GM11168 (cell line): ENCODE measurements at regions not wholly inside any gene's neighbourhood (a gene's known extent, or its start where the extent isn't known, plus 50 kb on each side); places are given as distances from the start of the nearest gene placed in this dataset.

Source experiments
- in situ Hi-C: fragments of 300-500 bp; cut with MboI; formaldehyde crosslinking; loops from one replicate; pipeline ENCODE4 v1.12.0; 2022; ENCODE audit warnings: low sequenced_read_pairs; ENCODE audit not compliant: unreplicated experiment

DNA sequence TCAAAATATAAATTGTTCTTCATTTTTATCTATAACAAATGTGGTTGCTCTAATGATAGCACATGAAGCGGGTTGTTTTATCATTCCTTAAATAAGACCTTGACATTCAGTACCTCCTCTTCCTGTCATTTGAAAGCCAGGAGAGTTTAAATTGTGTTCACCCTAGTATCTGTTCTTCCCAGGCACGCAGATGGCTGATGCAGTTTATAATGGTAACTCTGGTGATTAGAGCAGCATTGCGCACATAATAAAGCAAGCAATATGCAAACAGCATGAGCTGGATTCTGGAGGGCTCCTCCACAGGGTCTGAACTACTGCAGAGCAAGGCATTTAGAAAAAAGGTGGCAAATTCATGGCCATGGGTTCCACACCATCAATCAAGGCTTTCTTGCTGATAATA, 307.8 kb downstream of the ENC1 start:
- in situ Hi-C loops = no loop called here

DNA sequence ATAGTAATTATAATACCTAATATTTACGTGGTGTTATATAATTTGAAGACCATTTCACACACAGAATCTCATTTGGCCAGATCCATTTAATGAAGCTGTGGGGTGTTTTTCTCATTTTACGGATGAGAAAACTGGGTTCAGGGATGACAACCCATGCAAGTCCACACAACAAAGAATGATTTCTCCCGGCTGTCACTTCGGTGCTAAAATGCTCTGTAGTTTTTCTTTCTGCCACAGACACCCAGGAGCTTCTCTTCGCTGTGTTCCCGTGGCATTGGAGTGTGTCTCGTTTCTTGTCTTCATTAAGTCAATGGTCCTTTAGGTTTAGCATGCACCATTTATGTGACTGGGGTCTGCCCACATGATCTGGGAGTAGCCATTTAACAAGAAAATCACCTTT, 308.5 kb downstream of the ENC1 start:
- in situ Hi-C loops = no loop called here

DNA sequence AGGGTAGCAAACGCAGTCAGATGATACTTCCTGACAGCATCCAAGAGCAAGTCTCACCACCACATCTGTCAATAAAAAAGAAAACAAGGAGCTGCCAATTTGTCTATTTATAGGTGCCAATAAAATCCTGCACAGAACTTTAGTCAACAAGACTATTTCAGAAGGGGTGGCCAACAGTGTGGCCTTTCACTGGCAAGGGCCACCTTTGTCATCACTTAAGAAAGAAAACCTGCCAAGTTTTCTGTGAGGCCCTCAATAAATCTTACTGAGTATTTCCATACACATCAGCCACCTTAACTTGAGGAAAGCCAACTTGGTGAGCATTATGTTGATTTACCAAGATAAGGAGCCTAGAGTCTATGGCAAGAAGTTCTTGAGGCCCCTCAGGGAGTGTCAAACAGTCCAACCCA, 312.3 kb downstream of the ENC1 start:
- in situ Hi-C loops = no loop called here

DNA sequence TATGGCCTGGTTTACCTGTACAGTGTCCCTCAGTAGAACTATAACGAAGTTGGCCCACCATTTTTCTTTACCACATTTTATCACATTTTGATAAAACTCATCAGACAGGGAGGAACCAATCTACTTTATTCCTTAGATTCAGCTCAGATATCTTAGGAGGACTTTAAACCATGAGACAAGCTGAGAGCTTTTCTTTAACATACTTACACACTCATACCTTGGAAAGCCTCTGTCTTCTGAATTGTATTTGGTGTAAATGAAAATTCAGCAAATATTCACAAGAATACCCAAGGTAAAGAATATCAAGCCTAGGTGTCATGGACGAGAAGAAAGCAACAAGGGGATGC, 313.2 kb downstream of the ENC1 start:
- in situ Hi-C loops = no loop called here

DNA sequence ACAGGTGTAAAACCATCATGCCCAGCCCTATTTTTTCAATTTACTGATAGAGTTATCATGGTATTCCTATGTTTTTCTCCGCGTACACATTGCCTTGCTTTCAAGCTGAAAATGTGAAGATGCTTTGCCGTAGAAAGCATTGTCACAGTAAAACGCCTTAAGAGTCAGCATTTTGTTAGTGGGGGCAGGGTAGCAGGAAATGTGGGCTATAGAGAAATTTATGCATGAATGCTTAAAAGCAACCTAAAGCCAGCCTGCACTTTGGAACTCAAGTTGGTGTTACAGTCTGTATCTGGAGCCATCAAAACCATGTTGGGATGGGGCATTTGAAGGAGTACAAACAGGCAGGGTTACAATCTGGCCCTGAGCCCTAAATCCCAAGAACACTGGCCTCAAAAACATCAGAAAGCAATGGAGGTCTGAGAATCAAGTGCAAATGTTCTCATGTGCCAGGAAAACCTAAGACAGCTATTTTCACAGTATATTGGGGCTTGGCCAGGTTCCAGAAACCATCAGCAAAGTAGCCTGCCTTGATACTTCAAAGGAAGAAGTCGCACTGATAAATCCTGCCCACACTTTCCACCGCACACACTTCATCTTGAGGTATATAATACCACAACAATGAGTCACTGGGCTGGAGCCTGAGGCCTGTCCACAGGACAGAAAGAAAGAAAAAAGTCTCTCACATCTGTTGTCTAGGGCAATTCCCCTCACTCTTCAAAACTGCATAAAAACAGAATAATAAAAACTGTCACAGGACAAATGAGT, 313.8 kb downstream of the ENC1 start:
- in situ Hi-C loops = no loop called here

DNA sequence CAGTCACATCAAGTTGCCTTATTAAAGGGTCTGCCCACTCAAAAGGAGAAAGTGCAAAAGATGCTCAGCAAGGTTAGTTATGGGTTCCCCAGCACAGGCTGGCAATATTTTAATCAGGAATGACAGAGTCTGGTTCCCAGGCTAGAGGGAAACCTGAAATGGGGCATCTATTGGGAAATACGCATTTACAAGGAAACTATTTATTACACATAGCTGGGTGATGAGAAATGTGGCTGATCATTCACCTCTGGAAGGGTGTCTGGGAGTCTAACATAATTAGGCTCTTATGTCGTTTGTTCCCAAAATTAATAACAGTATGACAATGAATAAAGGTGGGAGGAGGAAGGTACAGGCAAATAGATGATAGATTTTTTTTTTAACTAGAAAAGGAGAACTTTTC, 314.7 kb downstream of the ENC1 start:
- in situ Hi-C loops = no loop called here

DNA sequence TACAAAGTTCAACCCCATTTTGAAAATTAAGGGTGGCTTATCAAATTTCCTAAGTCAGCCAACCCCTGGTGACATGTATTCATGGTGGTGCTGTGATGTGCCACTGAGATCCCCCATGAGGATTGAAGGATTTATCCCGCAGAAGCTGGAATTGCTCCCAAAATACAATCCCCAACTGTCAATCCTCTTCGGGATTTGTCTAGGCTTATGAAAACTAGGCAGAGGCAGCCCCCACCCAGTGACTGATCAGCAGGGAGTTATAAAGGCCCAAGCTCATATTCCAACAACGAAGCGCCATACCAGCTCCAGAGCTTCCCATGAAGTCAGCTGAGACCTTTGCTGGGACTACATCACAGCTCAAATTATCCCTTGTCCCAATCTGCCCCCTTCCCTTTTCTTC, 316.0 kb downstream of the ENC1 start:
- in situ Hi-C loops = no loop called here

DNA sequence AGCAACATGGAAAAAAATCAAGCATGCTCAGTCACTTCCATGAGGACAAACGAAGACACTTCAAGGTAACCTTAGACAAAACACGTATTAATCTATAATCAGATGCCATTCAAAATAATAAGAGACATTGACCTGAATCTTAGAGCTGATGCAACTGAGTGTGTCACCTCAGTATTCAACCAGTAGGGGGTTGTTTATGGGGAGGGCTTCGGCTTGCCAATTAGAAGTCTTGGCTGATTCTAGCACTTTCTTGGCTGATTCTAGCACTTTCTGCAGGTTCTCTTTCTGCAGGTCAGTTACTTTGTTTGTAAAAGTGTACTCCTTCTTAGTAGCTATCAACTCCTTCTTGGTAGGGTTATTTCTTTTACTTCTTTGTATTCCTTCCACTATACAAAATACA, 317.6 kb downstream of the ENC1 start:
- in situ Hi-C loops = no loop called here

DNA sequence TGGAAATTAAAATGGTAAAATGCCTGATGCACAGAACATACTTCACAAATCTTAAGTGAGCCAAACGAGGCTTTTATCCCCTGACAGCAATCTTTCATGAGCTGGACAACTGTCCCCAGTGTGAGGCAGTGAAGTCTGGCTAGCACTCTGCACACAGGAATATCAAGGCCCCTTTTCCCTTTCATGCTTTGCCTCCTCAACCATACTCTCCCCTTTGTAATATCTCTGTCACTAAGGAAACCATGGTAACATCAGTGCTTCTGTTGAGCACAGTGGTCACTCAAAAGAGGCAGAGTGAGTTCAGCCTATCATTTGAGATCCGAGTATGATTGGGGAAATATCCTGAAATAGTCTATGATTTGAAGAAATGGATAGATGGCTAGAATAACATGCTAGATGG, 318.3 kb downstream of the ENC1 start:
- in situ Hi-C loops = no loop called here

DNA sequence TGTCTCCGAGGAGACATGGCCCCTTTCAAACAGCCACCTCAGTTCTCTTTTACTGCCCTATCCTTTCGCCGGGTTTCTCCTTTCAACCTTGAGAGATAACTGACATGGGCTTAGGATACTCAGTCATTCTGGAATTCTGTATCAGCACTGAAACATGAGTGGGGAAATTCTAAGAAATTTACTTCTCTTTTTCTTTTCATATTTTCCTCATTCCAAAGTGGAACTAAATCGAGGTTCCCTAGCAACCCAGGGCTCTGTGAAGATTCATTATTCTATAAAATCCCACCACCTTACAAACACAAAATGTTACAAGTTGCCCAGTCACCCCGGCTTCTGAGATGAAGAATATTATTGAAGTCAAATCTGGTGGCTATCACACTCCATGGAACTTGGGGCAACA, 319.2 kb downstream of the ENC1 start:
- in situ Hi-C loops = no loop called here

DNA sequence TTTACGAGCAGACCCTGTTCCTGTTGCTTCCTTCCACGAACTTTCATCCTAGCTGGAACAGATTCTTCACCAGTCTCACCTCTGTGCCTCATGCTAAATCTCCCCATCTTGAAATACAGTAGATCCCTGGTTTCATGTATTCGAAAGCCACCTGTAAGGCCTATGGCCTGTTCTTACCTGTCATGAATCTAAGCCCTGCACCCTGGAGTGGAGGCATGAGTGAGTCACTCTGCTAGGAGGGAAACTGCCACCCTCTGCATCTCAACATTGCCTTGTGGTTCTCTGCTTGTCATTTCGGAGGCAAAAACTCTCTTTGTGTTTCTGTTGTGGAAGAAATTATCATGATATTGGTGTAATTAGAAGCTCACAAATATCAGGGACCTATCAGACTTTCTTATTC, 320.0 kb downstream of the ENC1 start:
- in situ Hi-C loops = no loop called here

DNA sequence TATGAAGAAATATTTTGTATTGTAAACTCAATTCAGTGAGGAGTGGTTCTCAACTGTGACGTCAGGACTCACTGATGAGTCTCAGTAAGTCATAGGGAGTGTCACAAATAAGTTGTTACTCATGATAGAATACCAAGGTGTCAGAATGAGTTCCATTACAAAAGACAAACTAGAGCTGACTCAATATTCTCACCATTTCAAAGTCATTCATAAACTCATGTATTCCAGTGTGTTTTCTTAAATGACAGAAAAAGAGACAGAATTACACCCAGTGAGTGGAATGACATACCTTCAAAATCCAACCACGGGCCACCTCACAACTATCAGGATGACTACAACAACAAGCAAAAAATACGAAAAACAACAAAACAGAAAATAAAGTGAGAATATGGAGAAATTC, 321.5 kb downstream of the ENC1 start:
- in situ Hi-C loops = no loop called here

DNA sequence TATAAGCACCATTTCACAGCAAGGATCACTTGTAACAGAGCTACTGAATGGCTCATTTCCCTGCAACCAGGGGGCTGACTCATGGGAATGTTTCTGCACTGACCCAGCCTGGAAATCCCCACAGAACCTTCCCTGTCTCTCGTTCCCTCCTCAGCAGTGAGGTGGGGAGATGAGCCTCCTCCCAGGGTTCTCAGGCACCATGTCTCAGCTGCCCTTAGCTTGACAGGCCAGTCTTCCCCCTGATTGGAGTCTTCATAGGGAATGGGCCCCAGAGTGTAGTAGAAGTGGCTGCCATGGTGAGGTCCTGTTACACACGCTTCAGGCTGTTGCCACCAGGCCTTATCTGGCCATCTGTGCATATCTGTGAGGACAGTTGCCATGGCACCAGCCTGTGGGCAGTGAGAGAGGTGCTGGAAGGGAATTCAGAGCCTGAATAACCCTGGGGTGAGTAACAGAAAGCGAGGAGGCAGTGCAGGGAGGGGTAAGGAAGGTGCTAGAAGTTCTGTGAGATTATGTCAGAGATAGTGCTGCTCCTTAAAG, 324.4 kb downstream of the ENC1 start:
- in situ Hi-C loops = no loop called here

DNA sequence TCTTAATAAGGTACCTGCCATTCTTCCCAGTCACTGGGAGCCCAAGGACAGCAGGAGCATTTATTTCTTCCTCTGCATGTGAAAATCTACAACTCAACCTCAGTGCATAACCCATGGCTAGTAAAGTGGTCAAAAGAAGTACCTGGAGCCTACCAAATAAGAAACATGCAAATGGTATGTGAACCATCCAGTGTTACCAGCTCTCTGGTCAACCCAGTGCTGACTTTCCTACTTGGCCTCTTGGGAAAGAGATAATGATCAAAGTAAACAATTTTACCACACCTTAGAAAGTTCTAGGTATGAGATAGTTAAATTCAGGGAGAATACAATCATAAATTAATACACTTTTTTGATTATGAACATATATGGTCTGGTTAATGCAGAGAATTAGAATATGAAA, 325.6 kb downstream of the ENC1 start:
- in situ Hi-C loops = no loop called here

DNA sequence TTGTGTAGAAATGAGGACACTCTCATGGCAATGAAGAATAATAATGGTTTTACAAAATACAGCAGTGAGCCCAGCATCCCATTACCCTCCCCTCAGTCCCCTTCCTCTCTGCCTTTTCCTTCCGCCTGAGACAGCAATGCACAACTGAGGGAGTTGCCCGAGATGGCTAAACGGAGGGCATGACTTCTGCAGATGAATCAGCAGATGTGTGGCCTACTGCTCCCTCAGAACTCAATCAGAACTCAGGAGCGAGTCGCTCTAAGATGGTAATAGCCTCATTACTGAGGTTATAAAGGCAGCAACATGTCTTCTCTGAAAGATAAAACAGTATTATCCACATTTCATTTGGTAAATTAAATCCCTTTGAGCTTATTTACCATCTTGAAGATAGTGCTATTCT, 326.6 kb downstream of the ENC1 start:
- in situ Hi-C loops = no loop called here

DNA sequence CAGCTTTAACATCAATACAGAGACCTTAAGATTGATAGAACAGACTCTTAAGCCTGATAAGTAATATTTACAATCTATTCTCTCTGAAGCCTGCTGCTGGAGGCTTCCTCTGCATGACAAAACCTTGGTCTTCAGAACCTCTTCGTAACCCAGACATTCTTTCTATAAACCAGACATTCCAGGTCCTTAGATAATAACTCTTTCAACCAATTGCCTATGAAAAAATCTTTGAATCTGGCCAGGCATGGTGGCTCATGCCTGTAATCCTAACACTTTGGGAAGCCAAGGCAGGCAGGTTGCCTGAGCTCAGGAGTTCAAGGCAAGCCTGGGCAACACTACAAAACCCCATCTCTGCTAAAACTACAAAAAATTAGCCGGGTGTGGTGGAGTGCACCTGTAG, 327.8 kb downstream of the ENC1 start:
- in situ Hi-C loops = no loop called here

DNA sequence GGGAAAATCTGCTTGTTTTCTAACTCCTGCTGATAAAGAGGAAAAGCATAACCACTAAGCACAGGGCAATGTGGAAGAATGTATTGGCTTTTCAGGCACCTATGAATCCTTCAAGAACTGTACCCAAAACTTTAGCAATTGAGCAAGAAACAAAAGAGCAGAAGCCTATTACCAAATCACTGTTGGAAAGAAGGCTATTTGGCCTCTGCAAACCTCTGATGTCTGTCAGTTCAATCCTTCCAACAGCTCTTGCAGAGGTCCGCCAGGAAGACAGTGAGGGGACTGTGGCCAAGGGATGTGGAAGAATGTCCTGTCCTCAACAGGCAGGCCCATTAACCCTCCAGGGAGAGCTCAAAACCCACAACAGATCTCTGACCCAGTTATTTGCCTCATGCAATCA, 328.6 kb downstream of the ENC1 start:
- in situ Hi-C loops = no loop called here

DNA sequence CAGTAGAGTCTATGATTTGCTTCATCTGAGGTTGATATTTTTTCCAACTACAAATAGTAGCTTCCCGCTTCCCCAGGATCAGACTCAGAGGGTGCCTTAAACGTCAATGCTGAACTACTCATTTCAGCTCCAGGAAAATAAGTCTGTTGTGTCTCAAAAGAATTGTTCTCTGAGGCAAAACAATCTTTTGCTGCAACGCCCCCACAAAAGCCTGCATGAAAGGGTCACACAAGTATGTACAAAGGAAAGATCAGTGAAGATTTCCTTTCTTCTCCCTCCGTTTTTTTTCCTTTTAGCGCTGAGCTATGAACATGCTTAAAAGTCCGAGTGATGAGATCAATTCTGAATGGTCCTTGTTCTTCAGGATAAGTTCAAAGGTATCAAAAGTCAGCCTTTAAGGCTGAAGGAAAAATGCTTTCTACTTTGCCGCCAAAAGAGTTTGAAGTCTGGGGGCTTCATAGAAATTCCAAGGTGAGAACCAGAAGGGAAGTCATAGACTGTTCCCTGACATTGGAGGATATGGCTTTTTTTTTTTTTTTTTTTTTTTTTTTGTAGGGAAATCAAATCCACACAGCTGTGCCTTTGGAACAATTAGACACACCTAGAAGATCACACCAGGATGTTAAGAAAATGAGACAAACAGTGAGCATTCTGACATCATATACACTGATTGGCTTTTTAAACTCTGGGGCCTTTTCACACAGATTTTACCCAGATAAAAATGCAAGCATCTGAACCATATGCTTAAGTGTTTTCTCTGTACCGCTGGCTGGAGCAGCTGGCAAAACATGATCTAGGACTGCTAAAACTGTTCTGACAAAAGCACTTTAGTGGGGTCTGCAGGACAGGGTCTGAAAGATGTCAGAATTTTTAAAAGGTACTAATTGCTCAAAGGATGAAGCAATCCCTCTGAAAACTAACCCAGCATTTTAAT, 329.3 kb downstream of the ENC1 start:
- in situ Hi-C loops = no loop called here

DNA sequence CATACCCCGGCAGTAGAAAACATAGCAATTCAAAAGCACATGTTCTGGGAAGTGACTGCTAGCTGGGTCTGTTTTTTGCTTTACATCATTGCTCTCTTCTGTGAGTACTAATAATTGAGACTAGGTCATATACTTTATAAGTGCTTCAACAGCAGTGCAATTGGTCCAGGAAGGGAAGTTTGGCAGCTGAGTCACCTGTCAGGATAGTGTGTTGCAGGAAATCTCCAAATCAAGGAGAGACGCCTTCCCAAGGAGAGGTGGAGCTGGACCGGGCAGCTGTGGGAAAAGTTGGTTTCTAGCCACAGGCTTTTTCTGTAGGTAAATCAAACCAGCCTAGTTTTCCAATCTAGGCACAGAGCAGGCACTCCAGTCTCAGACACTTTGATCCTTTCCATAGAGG, 330.1 kb downstream of the ENC1 start:
- in situ Hi-C loops = no loop called here

DNA sequence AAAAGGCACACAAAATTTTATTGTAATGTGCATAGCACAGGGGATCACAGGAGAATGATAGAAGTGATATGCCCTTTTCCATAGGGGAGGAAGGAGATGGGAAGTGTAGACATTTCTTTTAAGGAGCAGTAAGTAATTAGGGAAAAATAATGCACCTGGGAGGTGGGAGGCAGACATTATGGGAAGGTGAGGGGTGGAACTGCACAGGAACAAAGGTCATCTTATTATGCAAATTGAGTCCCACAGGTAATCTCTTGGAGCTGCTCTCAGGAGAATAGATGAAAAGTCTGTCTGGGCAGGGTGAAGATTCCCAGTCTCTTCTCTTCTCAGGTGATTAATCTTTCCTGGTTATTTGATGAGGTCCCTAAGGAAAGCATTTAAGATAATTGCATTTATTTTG, 331.5 kb downstream of the ENC1 start:
- in situ Hi-C loops = no loop called here

DNA sequence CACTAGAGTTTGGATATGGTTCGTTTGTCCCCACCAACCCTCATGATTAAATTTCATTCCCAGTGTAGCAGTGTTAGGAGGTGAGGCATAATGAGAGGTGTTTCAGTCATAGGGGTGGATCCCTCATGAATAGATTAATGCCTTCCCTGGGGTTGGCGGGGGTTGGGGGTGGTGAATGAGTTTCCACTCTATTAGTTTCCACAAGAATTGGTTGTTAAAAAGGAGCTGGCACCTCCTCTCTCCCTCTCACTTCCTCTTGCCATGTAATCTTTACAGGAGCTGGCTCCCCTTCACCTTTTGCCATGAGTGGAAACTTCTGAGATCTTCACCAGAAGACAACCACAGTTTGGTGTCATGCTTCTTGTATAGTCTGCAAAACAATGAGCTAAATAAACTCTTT, 333.7 kb downstream of the ENC1 start:
- in situ Hi-C loops = no loop called here
